Mesothelial cell of epicardium (in vitro differentiated cells): ENCODE measurements at regions not wholly inside any gene's neighbourhood (a gene's known extent, or its start where the extent isn't known, plus 50 kb on each side); places are given as distances from the start of the nearest gene placed in this dataset.

Experiments used
- DNase-seq, 2 experiments: peaks; one replicate each; pipeline ENCODE4 v3.0.0; 2021; ENCODE audit warnings: low spot score in 2 of 2; ENCODE audit not compliant: unreplicated experiment in 2 of 2
- H3K27ac Mint-ChIP-seq: 2 replicates; pipeline ENCODE4 v1.8.0; 2021; ENCODE audit warnings: mixed read lengths
- H3K27me3 Mint-ChIP-seq: 2 replicates; pipeline ENCODE4 v1.8.0; 2021; ENCODE audit warnings: low read depth, mixed read lengths
- H3K36me3 Mint-ChIP-seq: 2 replicates; pipeline ENCODE4 v1.8.0; 2021; ENCODE audit warnings: mixed read lengths
- H3K4me1 Mint-ChIP-seq: 2 replicates; pipeline ENCODE4 v1.8.0; 2021; ENCODE audit warnings: mixed read lengths
- H3K4me3 Mint-ChIP-seq: 2 replicates; pipeline ENCODE4 v1.8.0; 2021; ENCODE audit warnings: mild to moderate bottlenecking, moderate library complexity, mixed read lengths
- H3K9me3 Mint-ChIP-seq: 2 replicates; pipeline ENCODE4 v1.8.0; 2021; ENCODE audit warnings: mixed read lengths
- CTCF ChIP-seq: fragments of 200-600 bp; sonication (generic); IDR thresholded peaks from one replicate; pipeline ENCODE4 v1.5.0; 2021; ENCODE audit warnings: antibody characterized with exemption; ENCODE audit not compliant: unreplicated experiment

GRCh38 chr5:171599957-171600612, 180.6 kb downstream of the FGF18 start:
- no peak for TF ChIP-seq CTCF
- Mint-ChIP-seq H3K4me1 (peaks cover 13% of the 10 kb centered on the region), H3K36me3 (no peaks in the 10 kb centered on the region), H3K4me3 (no peak overlapping the region), H3K27ac (no peak overlapping the region), H3K9me3 (peaks cover 4% of the 10 kb centered on the region), H3K27me3 (peaks cover 18% of the 10 kb centered on the region)
- no peak for DNase-seq

DNA sequence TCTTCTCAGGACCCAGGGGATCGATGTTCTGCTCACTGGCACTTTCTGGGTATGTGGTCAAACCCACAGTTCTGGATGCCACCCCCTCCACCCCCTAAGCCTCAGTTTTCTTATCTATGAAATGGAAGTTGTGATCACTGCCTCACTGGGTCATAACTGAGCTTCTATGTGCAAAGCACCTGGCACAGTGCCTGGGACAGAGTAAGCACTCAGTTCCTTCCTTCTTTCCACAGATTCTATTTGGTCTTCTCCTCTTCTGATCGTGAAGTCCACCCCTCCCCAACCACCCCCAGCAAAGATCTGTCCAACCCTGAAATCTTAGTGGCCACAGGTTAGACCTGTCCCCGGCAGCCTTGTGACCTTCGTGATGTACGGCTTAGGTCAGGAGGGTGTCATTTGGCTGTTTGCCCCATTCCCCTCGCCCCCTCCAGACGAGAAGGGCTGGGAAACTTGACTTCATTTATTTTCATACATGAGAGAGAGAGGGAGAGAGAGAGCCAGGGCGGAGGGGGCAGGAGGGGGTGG, 181.4 kb downstream of the FGF18 start:
- TF ChIP-seq CTCF = no peak
- H3K9me3 Mint-ChIP-seq = peaks cover 4% of the 10 kb centered on the region
- H3K4me3 Mint-ChIP-seq = no peak overlapping the region
- peaks cover 18% of the 10 kb centered on the region for H3K27me3 Mint-ChIP-seq
- peaks cover 13% of the 10 kb centered on the region for H3K4me1 Mint-ChIP-seq
- no peaks in the 10 kb centered on the region for H3K36me3 Mint-ChIP-seq
- no peak overlapping the region for H3K27ac Mint-ChIP-seq
- no peak for DNase-seq

DNA sequence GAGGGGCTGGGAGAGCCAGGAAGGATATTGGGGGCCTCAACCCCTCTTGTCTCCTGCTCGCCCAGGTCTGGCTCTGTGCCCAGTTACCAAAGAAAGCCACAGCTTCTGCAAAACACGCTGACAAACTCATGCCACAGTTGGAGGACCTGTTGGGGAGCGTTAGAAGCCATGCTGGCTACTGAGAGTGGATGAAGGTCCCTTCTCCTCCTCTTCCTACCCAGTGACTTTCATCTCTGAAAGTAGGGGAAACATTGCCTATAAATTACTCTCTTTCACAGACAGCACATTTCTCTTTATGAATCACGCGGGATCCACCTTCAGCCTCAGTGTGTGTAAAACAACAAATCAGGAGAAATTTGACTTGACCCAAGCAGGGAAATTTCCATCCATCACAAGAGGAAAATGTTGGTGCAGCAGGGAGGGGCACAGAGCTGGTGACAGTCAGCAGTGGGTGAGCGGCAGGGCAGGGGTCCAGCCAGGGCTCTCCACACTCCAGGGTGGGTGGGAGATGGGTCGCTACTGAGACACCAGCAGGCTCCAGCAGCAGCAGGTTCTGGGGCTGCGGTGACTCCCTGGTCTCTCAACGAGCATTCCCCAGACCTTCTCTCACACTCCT, 181.9 kb downstream of the FGF18 start:
- no peak for DNase-seq
- peaks cover 18% of the 10 kb centered on the region for H3K27me3 Mint-ChIP-seq

DNA sequence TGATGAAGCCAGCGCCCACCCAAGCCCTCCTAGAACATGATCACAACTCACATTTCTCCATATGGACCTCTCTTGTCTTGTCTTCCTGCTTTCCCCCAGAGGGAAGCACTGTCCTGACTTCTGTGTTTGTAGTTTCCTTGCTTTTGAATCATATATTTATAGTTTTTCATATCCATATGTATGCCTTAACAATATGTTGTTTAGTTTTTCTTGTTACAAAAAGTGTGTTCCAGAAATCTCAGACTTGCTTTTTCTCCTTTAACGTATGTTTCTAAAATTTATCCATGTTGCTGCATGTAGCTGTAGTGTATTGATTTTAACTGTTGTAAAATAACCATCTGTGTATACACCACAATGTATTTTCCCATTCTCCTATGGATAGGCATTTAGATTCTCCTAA, 182.0 kb upstream of the SMIM23 start:
- no peak for TF ChIP-seq CTCF
- H3K27me3 Mint-ChIP-seq = peaks cover 18% of the 10 kb centered on the region
- no peak for DNase-seq
- H3K27ac Mint-ChIP-seq = no peak overlapping the region
- peaks cover 27% of the 10 kb centered on the region for H3K9me3 Mint-ChIP-seq
- peaks cover 10% of the 10 kb centered on the region for H3K4me1 Mint-ChIP-seq
- no peak overlapping the region for H3K4me3 Mint-ChIP-seq
- peaks cover 3% of the 10 kb centered on the region for H3K36me3 Mint-ChIP-seq

More for the DNA sequence above, 181.9 kb downstream of the FGF18 start:
- Mint-ChIP-seq H3K36me3 (no peaks in the 10 kb centered on the region), H3K4me3 (no peak overlapping the region), H3K27ac (no peak overlapping the region), H3K9me3 (peaks cover 9% of the 10 kb centered on the region), H3K4me1 (peaks cover 12% of the 10 kb centered on the region)
- TF ChIP-seq CTCF = no peak

GRCh38 chr5:171604195-171604594, 181.4 kb upstream of the SMIM23 start:
- Mint-ChIP-seq H3K36me3 (peaks cover 3% of the 10 kb centered on the region), H3K4me1 (peaks cover 10% of the 10 kb centered on the region), H3K4me3 (no peak overlapping the region), H3K27me3 (peaks cover 20% of the 10 kb centered on the region), H3K27ac (no peak overlapping the region), H3K9me3 (peaks cover 27% of the 10 kb centered on the region)
- no peak for DNase-seq
- TF ChIP-seq CTCF = no peak
